ENCODE measurements at regions not wholly inside any gene's neighbourhood (a gene's known extent, or its start where the extent isn't known, plus 50 kb on each side); places are given as distances from the start of the nearest gene placed in this dataset.
A peak's percentile ranks its signal among the peaks of the same experiment; 100 is the strongest.

DNA sequence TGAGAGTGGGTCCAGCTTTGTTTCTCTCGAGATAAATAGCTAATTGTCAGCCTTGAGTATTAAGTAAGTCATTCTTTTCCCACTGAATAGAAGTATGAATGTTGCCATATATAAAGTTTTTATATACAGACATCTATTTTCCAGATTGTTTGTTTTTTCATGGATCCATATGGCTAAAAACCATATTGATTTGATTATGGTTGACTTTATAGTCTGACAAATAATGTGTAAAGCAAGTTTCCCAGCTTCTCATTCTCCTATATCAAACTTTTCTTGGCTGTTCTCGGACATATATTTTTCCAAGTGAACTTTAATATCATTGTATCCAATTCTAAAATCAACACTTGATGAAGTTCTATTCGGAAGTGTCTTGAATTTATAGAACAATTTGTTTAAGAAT lies 352.4 kb upstream of the MEOX2 start:
- 85 to 86% methylated on average over 3 of the region's 3 CpGs for WGBS, 2 donors
- no peak overlapping the region for H3K27ac ChIP-seq (ENCODE audit: low read depth in 1 of 2, low read length in 1 of 2)
- TF ChIP-seq, protein P1, sequence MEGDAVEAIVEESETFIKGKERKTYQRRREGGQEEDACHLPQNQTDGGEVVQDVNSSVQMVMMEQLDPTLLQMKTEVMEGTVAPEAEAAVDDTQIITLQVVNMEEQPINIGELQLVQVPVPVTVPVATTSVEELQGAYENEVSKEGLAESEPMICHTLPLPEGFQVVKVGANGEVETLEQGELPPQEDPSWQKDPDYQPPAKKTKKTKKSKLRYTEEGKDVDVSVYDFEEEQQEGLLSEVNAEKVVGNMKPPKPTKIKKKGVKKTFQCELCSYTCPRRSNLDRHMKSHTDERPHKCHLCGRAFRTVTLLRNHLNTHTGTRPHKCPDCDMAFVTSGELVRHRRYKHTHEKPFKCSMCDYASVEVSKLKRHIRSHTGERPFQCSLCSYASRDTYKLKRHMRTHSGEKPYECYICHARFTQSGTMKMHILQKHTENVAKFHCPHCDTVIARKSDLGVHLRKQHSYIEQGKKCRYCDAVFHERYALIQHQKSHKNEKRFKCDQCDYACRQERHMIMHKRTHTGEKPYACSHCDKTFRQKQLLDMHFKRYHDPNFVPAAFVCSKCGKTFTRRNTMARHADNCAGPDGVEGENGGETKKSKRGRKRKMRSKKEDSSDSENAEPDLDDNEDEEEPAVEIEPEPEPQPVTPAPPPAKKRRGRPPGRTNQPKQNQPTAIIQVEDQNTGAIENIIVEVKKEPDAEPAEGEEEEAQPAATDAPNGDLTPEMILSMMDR (IDR thresholded peaks at IDR 0.05; ENCODE audit: control extremely low read depth, extremely low read depth): no peak
- peak in 2 of 3 donors; percentile 79 to 86 for DNase-seq
- H3K36me3 ChIP-seq (ENCODE audit: control insufficient read depth in 4 of 4, insufficient read depth in 4 of 4, low read length in 4 of 4): no peaks in the 10 kb centered on the region
- H3K4me3 ChIP-seq: no peak overlapping the region
- H3K4me1 ChIP-seq (ENCODE audit: control insufficient read depth in 5 of 5, insufficient read depth in 5 of 5, low read length in 5 of 5): peaks cover 0 to 21% (median 0%) of the 10 kb centered on the region in 5 donors
- H3K9ac ChIP-seq (ENCODE audit: insufficient read depth in 1 of 2, low read length in 2 of 2): no peak overlapping the region
- no peaks in the 10 kb centered on the region for H3K9me3 ChIP-seq (ENCODE audit: control insufficient read depth in 4 of 4, insufficient read depth in 3 of 4, low read length in 3 of 4)
- no peaks in the 10 kb centered on the region for H3K27me3 ChIP-seq (ENCODE audit: control insufficient read depth in 3 of 3, insufficient read depth in 3 of 3, low read length in 2 of 3)
- no peak for ATAC-seq (ENCODE audit: insufficient read depth, low FRiP score)

DNA sequence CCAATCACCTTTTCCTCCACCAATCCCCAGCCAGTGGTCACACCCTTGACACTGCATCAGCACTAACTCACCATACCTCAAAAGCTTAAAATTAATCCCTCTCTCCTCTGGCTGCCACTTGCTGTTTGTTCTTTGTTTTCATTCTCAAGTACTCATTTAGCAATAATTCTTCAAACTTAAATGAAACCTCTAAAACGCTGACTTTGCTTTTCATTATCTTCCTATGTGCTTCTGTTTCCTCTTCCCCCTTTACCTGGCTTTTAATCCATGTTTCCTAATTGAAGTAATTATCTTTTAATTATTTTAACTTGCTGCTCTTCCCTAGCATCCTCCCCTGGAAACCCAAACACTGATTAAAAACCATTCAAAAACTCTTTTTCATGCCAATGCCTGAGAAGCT lies 348.9 kb upstream of the MEOX2 start:
- 71 to 73% methylated on average over 1 of the region's 1 CpG for WGBS, 2 donors

DNA sequence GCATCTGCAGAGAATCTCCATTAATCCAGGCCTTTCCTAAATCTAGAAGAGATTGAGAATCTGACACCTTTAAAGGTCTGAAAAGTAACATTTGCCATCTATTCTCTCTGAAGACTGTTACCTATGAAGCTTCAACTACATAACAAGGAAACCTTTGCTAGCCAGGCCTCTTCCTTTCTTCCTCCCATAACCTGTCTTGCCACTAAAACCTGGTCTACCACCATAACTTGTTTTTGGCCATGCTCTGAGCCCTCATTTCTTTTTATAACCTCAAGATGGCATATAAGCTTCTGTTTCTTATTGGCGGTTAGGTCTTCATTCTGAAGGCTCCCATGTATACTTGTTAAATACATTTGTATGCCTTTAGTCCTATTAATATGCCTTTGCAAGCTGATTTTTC lies 348.4 kb upstream of the MEOX2 start:
- Histone ChIP-seq H3K9me3 (ENCODE audit: control insufficient read depth in 4 of 4, insufficient read depth in 3 of 4, low read length in 3 of 4) (no peaks in the 10 kb centered on the region), H3K27me3 (ENCODE audit: control insufficient read depth in 3 of 3, insufficient read depth in 3 of 3, low read length in 2 of 3) (no peaks in the 10 kb centered on the region), H3K27ac (ENCODE audit: low read depth in 1 of 2, low read length in 1 of 2) (no peak overlapping the region), H3K36me3 (ENCODE audit: control insufficient read depth in 4 of 4, insufficient read depth in 4 of 4, low read length in 4 of 4) (no peaks in the 10 kb centered on the region), H3K4me1 (ENCODE audit: control insufficient read depth in 5 of 5, insufficient read depth in 5 of 5, low read length in 5 of 5) (peaks cover 0 to 21% (median 3%) of the 10 kb centered on the region in 5 donors), H3K9ac (ENCODE audit: insufficient read depth in 1 of 2, low read length in 2 of 2) (no peak overlapping the region), H3K4me3 (no peak overlapping the region)
- 91 to 97% methylated on average over 1 of the region's 1 CpG for WGBS, 2 donors
- ATAC-seq (ENCODE audit: insufficient read depth, low FRiP score): no peak
- TF ChIP-seq, protein P1 (IDR thresholded peaks at IDR 0.05; ENCODE audit: control extremely low read depth, extremely low read depth): no peak
- DNase-seq: no peak

More for the DNA sequence above, 348.9 kb upstream of the MEOX2 start:
- no peak for ATAC-seq (ENCODE audit: insufficient read depth, low FRiP score)
- H3K27me3 ChIP-seq (ENCODE audit: control insufficient read depth in 3 of 3, insufficient read depth in 3 of 3, low read length in 2 of 3): no peaks in the 10 kb centered on the region
- DNase-seq: no peak
- H3K9me3 ChIP-seq (ENCODE audit: control insufficient read depth in 4 of 4, insufficient read depth in 3 of 4, low read length in 3 of 4): no peaks in the 10 kb centered on the region
- no peaks in the 10 kb centered on the region for H3K36me3 ChIP-seq (ENCODE audit: control insufficient read depth in 4 of 4, insufficient read depth in 4 of 4, low read length in 4 of 4)
- H3K9ac ChIP-seq (ENCODE audit: insufficient read depth in 1 of 2, low read length in 2 of 2): no peak overlapping the region
- H3K4me3 ChIP-seq: no peak overlapping the region
- TF ChIP-seq, protein P1 (IDR thresholded peaks at IDR 0.05; ENCODE audit: control extremely low read depth, extremely low read depth): no peak
- H3K4me1 ChIP-seq (ENCODE audit: control insufficient read depth in 5 of 5, insufficient read depth in 5 of 5, low read length in 5 of 5): peaks cover 0 to 24% (median 1%) of the 10 kb centered on the region in 5 donors
- H3K27ac ChIP-seq (ENCODE audit: low read depth in 1 of 2, low read length in 1 of 2): no peak overlapping the region

DNA sequence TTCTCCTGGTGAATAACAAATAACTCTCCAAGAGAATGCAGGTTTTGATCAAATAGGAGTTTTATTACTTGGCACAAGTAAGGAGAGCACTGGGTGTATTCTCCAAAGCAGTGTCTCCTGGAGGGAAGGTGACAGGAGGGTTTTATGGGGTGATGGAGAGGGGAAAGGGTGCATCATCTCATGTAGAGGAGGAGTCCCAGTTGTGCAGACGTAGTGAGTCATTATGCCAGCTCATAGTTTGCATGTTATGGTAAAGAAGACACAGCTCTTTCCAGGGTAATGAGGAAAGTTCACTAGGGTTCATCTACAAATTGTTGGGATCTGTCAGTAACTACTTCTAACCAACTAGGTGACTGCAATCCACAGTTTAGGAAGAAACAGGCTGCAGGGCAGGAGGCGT lies 347.9 kb upstream of the MEOX2 start:
- Histone ChIP-seq H3K27me3 (ENCODE audit: control insufficient read depth in 3 of 3, insufficient read depth in 3 of 3, low read length in 2 of 3) (no peaks in the 10 kb centered on the region), H3K4me3 (no peak overlapping the region), H3K4me1 (ENCODE audit: control insufficient read depth in 5 of 5, insufficient read depth in 5 of 5, low read length in 5 of 5) (peaks cover 0 to 23% (median 4%) of the 10 kb centered on the region in 5 donors), H3K9me3 (ENCODE audit: control insufficient read depth in 4 of 4, insufficient read depth in 3 of 4, low read length in 3 of 4) (no peaks in the 10 kb centered on the region), H3K27ac (ENCODE audit: low read depth in 1 of 2, low read length in 1 of 2) (no peak overlapping the region), H3K9ac (ENCODE audit: insufficient read depth in 1 of 2, low read length in 2 of 2) (no peak overlapping the region), H3K36me3 (ENCODE audit: control insufficient read depth in 4 of 4, insufficient read depth in 4 of 4, low read length in 4 of 4) (no peaks in the 10 kb centered on the region)
- 92 to 95% methylated on average over 2 of the region's 2 CpGs for WGBS, 2 donors
- ATAC-seq (ENCODE audit: insufficient read depth, low FRiP score) (no peak), DNase-seq (no peak)
- TF ChIP-seq, protein P1 (IDR thresholded peaks at IDR 0.05; ENCODE audit: control extremely low read depth, extremely low read depth): no peak
